SK-N-SH treated with all-trans-retinoic acid at 6 μM for 48 hours (cell line): ENCODE measurements at regions not wholly inside any gene's neighbourhood (a gene's known extent, or its start where the extent isn't known, plus 50 kb on each side); places are given as distances from the start of the nearest gene placed in this dataset.
A peak's percentile ranks its signal among the peaks of the same experiment; 100 is the strongest.

ENCODE experiments used
- ATAC-seq: fragments of 200-7000 bp; cut with Tn5 transposase; 3 replicates; pipeline ENCODE4 v1.9.1; 2020; ENCODE audit warnings: mild to moderate bottlenecking, moderate library complexity
- ARNTL ChIP-seq: fragments of 450-650 bp; formaldehyde crosslinking; IDR thresholded peaks from 2 replicates; pipeline ENCODE4 v1.5.0; 2020; ENCODE audit warnings: low read depth, mild to moderate bottlenecking, moderate library complexity, borderline replicate concordance
- BACH2 ChIP-seq: fragments of 250-450 bp; sonication (Bioruptor Pico); IDR thresholded peaks from 2 replicates; pipeline ENCODE4 v1.9.0; 2021; ENCODE audit warnings: mild to moderate bottlenecking, borderline replicate concordance
- CREB5 ChIP-seq: fragments of 250-450 bp; sonication (Bioruptor Pico); IDR thresholded peaks from 2 replicates; pipeline ENCODE4 v1.5.1; 2020; ENCODE audit warnings: low read depth, mild to moderate bottlenecking, moderate library complexity
- CSDC2 ChIP-seq: fragments of 250-450 bp; sonication (Bioruptor Pico); IDR thresholded peaks from 2 replicates; pipeline ENCODE4 v1.5.0; 2020; ENCODE audit warnings: mild to moderate bottlenecking, moderate library complexity
- CSRNP3 ChIP-seq: fragments of 250-450 bp; sonication (Bioruptor Pico); IDR thresholded peaks from 2 replicates; pipeline ENCODE4 v1.5.1; 2021; ENCODE audit warnings: mild to moderate bottlenecking, moderate library complexity
- ISL1 ChIP-seq: fragments of 250-450 bp; sonication (Bioruptor Pico); IDR thresholded peaks from 2 replicates; pipeline ENCODE4 v2.1.2; 2022; ENCODE audit warnings: mild to moderate bottlenecking, moderate library complexity
- OSR1 ChIP-seq: fragments of 250-450 bp; sonication (Bioruptor Pico); IDR thresholded peaks from 2 replicates; pipeline ENCODE4 v1.8.0; 2022; ENCODE audit warnings: moderate library complexity, mild to moderate bottlenecking, inconsistent platforms
- PATZ1 ChIP-seq: fragments of 250-450 bp; sonication (Bioruptor Pico); IDR thresholded peaks from 2 replicates; pipeline ENCODE4 v1.8.0; 2020; ENCODE audit warnings: mild to moderate bottlenecking, moderate library complexity, borderline replicate concordance
- POU6F1 ChIP-seq: fragments of 250-450 bp; sonication (Bioruptor Pico); IDR thresholded peaks from 2 replicates; pipeline ENCODE4 v1.8.0; 2021; ENCODE audit warnings: low read depth, mild to moderate bottlenecking, moderate library complexity, borderline replicate concordance
- PPARA ChIP-seq: fragments of 250-450 bp; sonication (Bioruptor Pico); IDR thresholded peaks from 2 replicates; pipeline ENCODE4 v1.5.0; 2020; ENCODE audit warnings: mild to moderate bottlenecking, borderline replicate concordance
- RARB ChIP-seq: fragments of 250-450 bp; sonication (Bioruptor Pico); IDR thresholded peaks from 2 replicates; pipeline ENCODE4 v1.8.0; 2021; ENCODE audit warnings: mild to moderate bottlenecking, moderate library complexity
- TCF4 ChIP-seq: fragments of 250-450 bp; sonication (Bioruptor Pico); IDR thresholded peaks from 2 replicates; pipeline ENCODE4 v1.8.0; 2021; ENCODE audit warnings: mild to moderate bottlenecking, moderate library complexity, borderline replicate concordance
- TSHZ2 ChIP-seq: fragments of 250-450 bp; sonication (Bioruptor Pico); IDR thresholded peaks from 2 replicates; pipeline ENCODE4 v1.5.0; 2020; ENCODE audit warnings: mild to moderate bottlenecking, moderate library complexity
- ZC3H10 ChIP-seq: fragments of 250-450 bp; sonication (Bioruptor Pico); IDR thresholded peaks from 2 replicates; pipeline ENCODE4 v1.5.1; 2021; ENCODE audit warnings: mild to moderate bottlenecking, moderate library complexity
- ZFP3 ChIP-seq: fragments of 250-450 bp; sonication (Bioruptor Pico); IDR thresholded peaks from 2 replicates; pipeline ENCODE4 v1.5.0; 2020; ENCODE audit warnings: mild to moderate bottlenecking, moderate library complexity
- ZFP30 ChIP-seq: fragments of 450-650 bp; formaldehyde crosslinking; IDR thresholded peaks from 2 replicates; pipeline ENCODE4 v1.5.0; 2022; ENCODE audit warnings: mild to moderate bottlenecking, moderate library complexity
- ZNF70 ChIP-seq: fragments of 450-650 bp; formaldehyde crosslinking; IDR thresholded peaks from 2 replicates; pipeline ENCODE4 v1.5.0; 2020; ENCODE audit warnings: mild to moderate bottlenecking, moderate library complexity
- ZNF8 ChIP-seq: fragments of 450-650 bp; formaldehyde crosslinking; IDR thresholded peaks from 2 replicates; pipeline ENCODE4 v1.5.0; 2020; ENCODE audit warnings: mild to moderate bottlenecking, moderate library complexity

GRCh38 chr5:92513067-92513466 lies 1068.0 kb downstream of the NR2F1-AS1 start:
- TF ChIP-seq BACH2 (CRISPR knock-in tag) (no peak), ZC3H10 (CRISPR knock-in tag) (no peak), ARNTL (CRISPR knock-in tag) (no peak), ZNF8 (CRISPR knock-in tag) (no peak), RARB (CRISPR knock-in tag) (no peak), ISL1 (no peak)
- ATAC-seq = no peak

GRCh38 chr5:92508271-92508670 lies 1072.7 kb downstream of the NR2F1-AS1 start:
- TF ChIP-seq PATZ1 (CRISPR knock-in tag) (no peak), OSR1 (CRISPR knock-in tag) (no peak), ZNF70 (CRISPR knock-in tag) (no peak), ZNF8 (CRISPR knock-in tag) (no peak), CREB5 (CRISPR knock-in tag) (no peak), RARB (CRISPR knock-in tag) (no peak), TCF4 (CRISPR knock-in tag) (no peak)
- TF ChIP-seq, all 23 proteins: peak for 0

GRCh38 chr5:92505925-92506324 lies 1075.1 kb downstream of the NR2F1-AS1 start:
- peak; percentile 53; the same call in 1 of the 3 replicates for ATAC-seq
- TF ChIP-seq CSRNP3 (CRISPR knock-in tag) (no peak), BACH2 (CRISPR knock-in tag) (no peak), TCF4 (CRISPR knock-in tag) (no peak), ZFP3 (CRISPR knock-in tag) (no peak), POU6F1 (CRISPR knock-in tag) (no peak), ZNF8 (CRISPR knock-in tag) (no peak)
- TF ChIP-seq, all 23 proteins: peak for 0

More at GRCh38 chr5:92508271-92508670, 1072.7 kb downstream of the NR2F1-AS1 start:
- ATAC-seq = no peak

GRCh38 chr5:92505145-92505544 lies 1075.9 kb downstream of the NR2F1-AS1 start:
- ATAC-seq = peak; percentile 42; the same call in 2 of the 3 replicates
- TF ChIP-seq PATZ1 (CRISPR knock-in tag) (no peak), ZFP30 (CRISPR knock-in tag) (no peak)

- ATAC-seq = no peak
- TF ChIP-seq PATZ1 (CRISPR knock-in tag) = no peak
- TF ChIP-seq PPARA (CRISPR knock-in tag) = no peak
- no peak for TF ChIP-seq CSDC2 (CRISPR knock-in tag)
- TF ChIP-seq TSHZ2 (CRISPR knock-in tag) = no peak
- TF ChIP-seq, all 23 proteins: peak for 0
These were observed 1076.7 kb downstream of the NR2F1-AS1 start for GRCh38 chr5:92504346-92504745.
